NB4 (cell line): ENCODE measurements at regions not wholly inside any gene's neighbourhood (a gene's known extent, or its start where the extent isn't known, plus 50 kb on each side); places are given as distances from the start of the nearest gene placed in this dataset.

ENCODE experiments used
- DNase-seq: peaks from one replicate; pipeline ENCODE4 v3.0.0; 2010; ENCODE audit warnings: low read depth
- H3K4me3 ChIP-seq: one replicate; pipeline ENCODE4 v1.5.1; 2011; ENCODE audit warnings: mild to moderate bottlenecking, low read depth, low read length, moderate library complexity
- CTCF ChIP-seq: IDR thresholded peaks from one replicate; pipeline ENCODE4 v1.5.1; 2012; ENCODE audit warnings: low read depth, low read length
- MAX ChIP-seq: IDR thresholded peaks from 2 replicates; pipeline ENCODE4 v1.6.1; 2011; ENCODE audit warnings: low read depth, low read length
- MYC ChIP-seq: IDR thresholded peaks from 2 replicates; pipeline ENCODE4 v1.6.1; 2011; ENCODE audit warnings: low read depth, low read length
- POLR2A ChIP-seq: IDR thresholded peaks from 2 replicates; pipeline ENCODE4 v1.6.1; 2011; ENCODE audit warnings: mild to moderate bottlenecking; ENCODE audit not compliant: insufficient read length; ENCODE audit errors: extremely low read depth

- H3K4me3 ChIP-seq: no peak overlapping the region
- TF ChIP-seq POLR2A (no peak), MYC (no peak), MAX (no peak), CTCF (no peak)
- no peak for DNase-seq
Measured at GRCh38 chr2:146207901-146208300, 1636.9 kb upstream of the ACVR2A start.

GRCh38 chr2:146207417-146207816 lies 1637.4 kb upstream of the ACVR2A start:
- DNase-seq: no peak

GRCh38 chr2:146203064-146203624 lies 1641.7 kb upstream of the ACVR2A start:
- H3K4me3 ChIP-seq: no peak overlapping the region
- no peak for DNase-seq
- TF ChIP-seq MAX (no peak), POLR2A (no peak), MYC (no peak), CTCF (no peak)

More at GRCh38 chr2:146207417-146207816, 1637.4 kb upstream of the ACVR2A start:
- TF ChIP-seq POLR2A: no peak
- TF ChIP-seq MYC: no peak
- TF ChIP-seq CTCF: no peak
- no peak for TF ChIP-seq MAX
- H3K4me3 ChIP-seq: no peak overlapping the region

GRCh38 chr2:146193619-146194018 lies 1651.2 kb upstream of the ACVR2A start:
- TF ChIP-seq MYC (no peak), MAX (no peak), CTCF (no peak), POLR2A (no peak)
- no peak for DNase-seq
- H3K4me3 ChIP-seq: no peak overlapping the region

- no peak overlapping the region for H3K4me3 ChIP-seq
- no peak for DNase-seq
- no peak for TF ChIP-seq CTCF
- no peak for TF ChIP-seq MAX
- TF ChIP-seq POLR2A: no peak
- no peak for TF ChIP-seq MYC
Measured at GRCh38 chr2:146189541-146189940, 1655.3 kb upstream of the ACVR2A start.
